Stimulated activated CD4-positive, alpha-beta T cell treated with anti-CD3 and anti-CD28 coated beads, Interleukin-2, amount 100 ng/mL, for 48 hours (primary cell): ENCODE measurements at regions not wholly inside any gene's neighbourhood (a gene's known extent, or its start where the extent isn't known, plus 50 kb on each side); places are given as distances from the start of the nearest gene placed in this dataset.
"Not testable (repeated sequence)": the region's sequence is repeated elsewhere in the genome, so short reads cannot be mapped to it uniquely, and the experiment has no call there.

Experiments
- DNase-seq, 2 donors: peaks; one replicate each; pipeline ENCODE4 v3.0.0-alpha.2; 2020

- DNase-seq, result no peak
Observed at GRCh38 chr4:136007991-136008390, 1524.3 kb downstream of the PCDH18 start.

GRCh38 chr4:136002316-136002715, 1530.0 kb downstream of the PCDH18 start:
- no peak for DNase-seq

GRCh38 chr4:136001791-136002190, 1530.5 kb downstream of the PCDH18 start:
- no peak for DNase-seq

GRCh38 chr4:136000246-136000645, 1532.0 kb downstream of the PCDH18 start:
- DNase-seq, result no peak

GRCh38 chr4:135994360-135994759, 1537.9 kb downstream of the PCDH18 start:
- DNase-seq, result no peak

GRCh38 chr4:135976860-135977259, 1555.4 kb downstream of the PCDH18 start:
- no peak for DNase-seq

GRCh38 chr4:135966936-135967335, 1565.4 kb downstream of the PCDH18 start:
- DNase-seq, result no peak

- DNase-seq, result no peak
Observed at GRCh38 chr4:135963009-135963408, 1569.3 kb downstream of the PCDH18 start.

GRCh38 chr4:135949931-135950330, 1582.4 kb downstream of the PCDH18 start:
- DNase-seq, result no peak

GRCh38 chr4:135948797-135949196, 1583.5 kb downstream of the PCDH18 start:
- no peak for DNase-seq

GRCh38 chr4:135941671-135942070, 1590.6 kb downstream of the PCDH18 start:
- DNase-seq, result no peak

- DNase-seq, result no peak
Observed at GRCh38 chr4:135934026-135934425, 1598.3 kb downstream of the PCDH18 start.

- DNase-seq, result no peak
Observed at GRCh38 chr4:135927651-135928050, 1604.6 kb downstream of the PCDH18 start.

GRCh38 chr4:135921081-135921480, 1611.2 kb downstream of the PCDH18 start:
- no peak for DNase-seq

GRCh38 chr4:135917011-135917410, 1615.3 kb downstream of the PCDH18 start:
- DNase-seq, result no peak

- DNase-seq, result no peak
Observed at GRCh38 chr4:135900956-135901355, 1631.3 kb downstream of the PCDH18 start.

- DNase-seq, result not testable (repeated sequence)
Observed at GRCh38 chr4:135864304-135864703, 1662.7 kb upstream of the PABPC4L start.

- DNase-seq, result no peak
Observed at GRCh38 chr4:135840781-135841180, 1639.2 kb upstream of the PABPC4L start.

- no peak for DNase-seq
Observed at GRCh38 chr4:135839712-135840111, 1638.1 kb upstream of the PABPC4L start.

GRCh38 chr4:135838889-135839288, 1637.3 kb upstream of the PABPC4L start:
- DNase-seq, result no peak

GRCh38 chr4:135834471-135834870, 1632.9 kb upstream of the PABPC4L start:
- no peak for DNase-seq

- no peak for DNase-seq
Observed at GRCh38 chr4:135833529-135833928, 1631.9 kb upstream of the PABPC4L start.

GRCh38 chr4:135824759-135825296, 1623.2 kb upstream of the PABPC4L start:
- no peak for DNase-seq

GRCh38 chr4:135804785-135805184, 1603.2 kb upstream of the PABPC4L start:
- no peak for DNase-seq

GRCh38 chr4:135777361-135777760, 1575.8 kb upstream of the PABPC4L start:
- no peak for DNase-seq

GRCh38 chr4:135775909-135776308, 1574.3 kb upstream of the PABPC4L start:
- DNase-seq, result no peak
